WTC11 (cell line): ENCODE measurements at regions not wholly inside any gene's neighbourhood (a gene's known extent, or its start where the extent isn't known, plus 50 kb on each side); places are given as distances from the start of the nearest gene placed in this dataset.

Experiments used
- ATAC-seq: fragments of 200-7000 bp; cut with Tn5 transposase; 2 replicates; pipeline ENCODE4 v1.10.0; 2021; ENCODE audit warnings: mild to moderate bottlenecking, moderate library complexity
- CTCF ChIA-PET: fragments of 300-600 bp; sonication (Branson Sonifier 250); formaldehyde crosslinking; loops from one replicate; lab custom pipeline; 2021; ENCODE audit warnings: antibody characterized with exemption; lab: Charles Lee
- POLR2A ChIA-PET: fragments of 350-600 bp; sonication (Branson Sonifier 250); formaldehyde crosslinking; loops from one replicate; lab custom pipeline; 2021; ENCODE audit warnings: antibody characterized with exemption; lab: Charles Lee
- DNase-seq: peaks from one replicate; pipeline ENCODE4 v3.0.0; 2021; ENCODE audit warnings: low spot score
- H3K27ac Mint-ChIP-seq: 2 replicates; pipeline ENCODE4 v1.8.0; 2021; ENCODE audit warnings: mixed read lengths
- H3K27me3 Mint-ChIP-seq: 2 replicates; pipeline ENCODE4 v1.8.0; 2021; ENCODE audit warnings: low read depth, mild to moderate bottlenecking, moderate library complexity, mixed read lengths
- H3K36me3 Mint-ChIP-seq: 2 replicates; pipeline ENCODE4 v1.8.0; 2021; ENCODE audit warnings: mixed read lengths
- H3K4me1 Mint-ChIP-seq: 2 replicates; pipeline ENCODE4 v1.8.0; 2022; ENCODE audit warnings: mixed read lengths
- H3K4me3 Mint-ChIP-seq: 2 replicates; pipeline ENCODE4 v1.8.0; 2021; ENCODE audit warnings: mild to moderate bottlenecking, moderate library complexity, mixed read lengths
- H3K9me3 Mint-ChIP-seq: 2 replicates; pipeline ENCODE4 v1.8.0; 2021; ENCODE audit warnings: mixed read lengths
- ELF4 ChIP-seq: sonication (generic); formaldehyde crosslinking; IDR thresholded peaks from 2 replicates; pipeline ENCODE4 v1.8.1; 2022; ENCODE audit warnings: low read depth, mild to moderate bottlenecking, moderate library complexity, missing genetic modification reagents
- GABPB1 ChIP-seq: sonication (generic); formaldehyde crosslinking; IDR thresholded peaks from 2 replicates; pipeline ENCODE4 v1.8.1; 2023; ENCODE audit warnings: mild to moderate bottlenecking, missing genetic modification reagents
- TEAD1 ChIP-seq: sonication (generic); formaldehyde crosslinking; IDR thresholded peaks from 2 replicates; pipeline ENCODE4 v1.8.0; 2022; ENCODE audit warnings: mild to moderate bottlenecking, missing genetic modification reagents
- TEAD4 ChIP-seq: sonication (generic); formaldehyde crosslinking; IDR thresholded peaks from 2 replicates; pipeline ENCODE4 v1.8.0; 2022; ENCODE audit warnings: mild to moderate bottlenecking, missing genetic modification reagents
- ZNF232 ChIP-seq: sonication (generic); formaldehyde crosslinking; IDR thresholded peaks from 2 replicates; pipeline ENCODE4 v1.8.0; 2022; ENCODE audit warnings: mild to moderate bottlenecking, missing genetic modification reagents
- ZNF396 ChIP-seq: fragments of 250-450 bp; sonication (Bioruptor Pico); IDR thresholded peaks from 2 replicates; pipeline ENCODE4 v1.8.0; 2021; ENCODE audit warnings: mild to moderate bottlenecking, moderate library complexity, borderline replicate concordance
- TF ChIP-seq, protein P1 (sequence below): sonication (generic); formaldehyde crosslinking; IDR thresholded peaks from 2 replicates; pipeline ENCODE4 v1.8.0; 2023; ENCODE audit warnings: missing genetic modification reagents, mild to moderate bottlenecking, borderline replicate concordance
- TF ChIP-seq, protein P2 (sequence below): fragments of 250-450 bp; sonication (Bioruptor Pico); IDR thresholded peaks from 2 replicates; pipeline ENCODE4 v1.9.0; 2021; ENCODE audit warnings: mild to moderate bottlenecking
- TF ChIP-seq, protein P3 (sequence below): fragments of 250-450 bp; sonication (Bioruptor Pico); IDR thresholded peaks from 2 replicates; pipeline ENCODE4 v1.9.0; 2021; ENCODE audit warnings: mild to moderate bottlenecking, borderline replicate concordance
- TF ChIP-seq, protein P4 (sequence below): sonication (generic); formaldehyde crosslinking; IDR thresholded peaks from 2 replicates; pipeline ENCODE4 v1.8.0; 2023; ENCODE audit warnings: mild to moderate bottlenecking, missing genetic modification reagents
- TF ChIP-seq, protein P5 (sequence below): sonication (generic); formaldehyde crosslinking; IDR thresholded peaks from 2 replicates; pipeline ENCODE4 v1.8.0; 2022; ENCODE audit warnings: mild to moderate bottlenecking, missing genetic modification reagents
- TF ChIP-seq, protein P6 (sequence below): sonication (generic); formaldehyde crosslinking; IDR thresholded peaks from 2 replicates; pipeline ENCODE4 v1.8.1; 2023; ENCODE audit warnings: mild to moderate bottlenecking, moderate library complexity, missing genetic modification reagents
- TF ChIP-seq, protein P7 (sequence below): sonication (generic); formaldehyde crosslinking; IDR thresholded peaks from 2 replicates; pipeline ENCODE4 v1.8.1; 2023; ENCODE audit warnings: mild to moderate bottlenecking, missing genetic modification reagents

DNA sequence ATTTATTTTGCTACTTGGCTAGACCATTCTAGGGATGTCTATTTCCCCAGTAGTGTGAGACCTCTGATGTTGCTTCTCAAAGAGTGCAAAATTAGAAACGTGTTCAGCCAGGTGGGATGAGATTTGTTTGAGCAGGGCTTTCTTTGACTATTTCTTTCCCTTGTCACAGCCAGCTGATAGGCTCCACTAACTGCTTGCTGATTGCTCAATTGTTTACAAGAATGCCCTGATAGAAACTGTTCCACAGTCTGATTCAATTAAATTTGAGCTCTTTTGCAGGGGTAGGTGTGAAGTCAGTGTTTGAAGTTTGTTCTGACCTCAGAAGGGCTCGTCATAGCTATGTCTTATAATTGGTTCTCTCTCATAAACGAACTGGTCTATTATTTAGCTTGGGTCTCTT, 220.5 kb downstream of the FNDC1 start (continued):
- TF ChIP-seq, protein P1, sequence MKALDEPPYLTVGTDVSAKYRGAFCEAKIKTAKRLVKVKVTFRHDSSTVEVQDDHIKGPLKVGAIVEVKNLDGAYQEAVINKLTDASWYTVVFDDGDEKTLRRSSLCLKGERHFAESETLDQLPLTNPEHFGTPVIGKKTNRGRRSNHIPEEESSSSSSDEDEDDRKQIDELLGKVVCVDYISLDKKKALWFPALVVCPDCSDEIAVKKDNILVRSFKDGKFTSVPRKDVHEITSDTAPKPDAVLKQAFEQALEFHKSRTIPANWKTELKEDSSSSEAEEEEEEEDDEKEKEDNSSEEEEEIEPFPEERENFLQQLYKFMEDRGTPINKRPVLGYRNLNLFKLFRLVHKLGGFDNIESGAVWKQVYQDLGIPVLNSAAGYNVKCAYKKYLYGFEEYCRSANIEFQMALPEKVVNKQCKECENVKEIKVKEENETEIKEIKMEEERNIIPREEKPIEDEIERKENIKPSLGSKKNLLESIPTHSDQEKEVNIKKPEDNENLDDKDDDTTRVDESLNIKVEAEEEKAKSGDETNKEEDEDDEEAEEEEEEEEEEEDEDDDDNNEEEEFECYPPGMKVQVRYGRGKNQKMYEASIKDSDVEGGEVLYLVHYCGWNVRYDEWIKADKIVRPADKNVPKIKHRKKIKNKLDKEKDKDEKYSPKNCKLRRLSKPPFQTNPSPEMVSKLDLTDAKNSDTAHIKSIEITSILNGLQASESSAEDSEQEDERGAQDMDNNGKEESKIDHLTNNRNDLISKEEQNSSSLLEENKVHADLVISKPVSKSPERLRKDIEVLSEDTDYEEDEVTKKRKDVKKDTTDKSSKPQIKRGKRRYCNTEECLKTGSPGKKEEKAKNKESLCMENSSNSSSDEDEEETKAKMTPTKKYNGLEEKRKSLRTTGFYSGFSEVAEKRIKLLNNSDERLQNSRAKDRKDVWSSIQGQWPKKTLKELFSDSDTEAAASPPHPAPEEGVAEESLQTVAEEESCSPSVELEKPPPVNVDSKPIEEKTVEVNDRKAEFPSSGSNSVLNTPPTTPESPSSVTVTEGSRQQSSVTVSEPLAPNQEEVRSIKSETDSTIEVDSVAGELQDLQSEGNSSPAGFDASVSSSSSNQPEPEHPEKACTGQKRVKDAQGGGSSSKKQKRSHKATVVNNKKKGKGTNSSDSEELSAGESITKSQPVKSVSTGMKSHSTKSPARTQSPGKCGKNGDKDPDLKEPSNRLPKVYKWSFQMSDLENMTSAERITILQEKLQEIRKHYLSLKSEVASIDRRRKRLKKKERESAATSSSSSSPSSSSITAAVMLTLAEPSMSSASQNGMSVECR (CRISPR knock-in tag): no peak
- TF ChIP-seq TEAD1 (CRISPR knock-in tag) (no peak), GABPB1 (CRISPR knock-in tag) (no peak)
- TF ChIP-seq, all 79 proteins: peak for 0

DNA sequence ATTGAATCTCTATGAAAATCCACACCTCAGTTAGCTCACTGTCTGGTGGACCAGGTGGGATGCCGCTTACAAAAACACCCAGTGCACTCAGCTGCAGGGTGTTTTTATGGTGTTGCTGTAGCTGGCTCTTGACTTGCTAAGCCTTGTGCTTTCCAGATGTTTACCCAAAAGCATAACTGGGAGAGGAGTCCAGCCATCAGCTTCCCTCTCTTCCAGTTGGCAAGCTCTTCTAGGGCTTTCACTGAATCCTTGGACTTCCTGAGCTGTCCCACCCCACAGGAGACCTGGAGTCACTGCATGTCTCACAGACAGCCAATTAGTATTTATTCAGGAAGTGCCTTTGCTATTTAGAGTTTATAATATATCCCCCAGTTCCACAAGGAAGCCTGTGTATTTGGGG, 210.9 kb downstream of the FNDC1 start:
- H3K4me1 Mint-ChIP-seq: no peaks in the 10 kb centered on the region
- POLR2A ChIA-PET: no interaction called here
- no peaks in the 10 kb centered on the region for H3K36me3 Mint-ChIP-seq
- no peak for DNase-seq
- H3K4me3 Mint-ChIP-seq: no peak overlapping the region
- ATAC-seq: no peak
- no peaks in the 10 kb centered on the region; the same call in 1 of the 2 replicates for H3K27me3 Mint-ChIP-seq
- H3K27ac Mint-ChIP-seq: no peak overlapping the region
- H3K9me3 Mint-ChIP-seq: peaks cover 9% of the 10 kb centered on the region
- TF ChIP-seq, protein P2, sequence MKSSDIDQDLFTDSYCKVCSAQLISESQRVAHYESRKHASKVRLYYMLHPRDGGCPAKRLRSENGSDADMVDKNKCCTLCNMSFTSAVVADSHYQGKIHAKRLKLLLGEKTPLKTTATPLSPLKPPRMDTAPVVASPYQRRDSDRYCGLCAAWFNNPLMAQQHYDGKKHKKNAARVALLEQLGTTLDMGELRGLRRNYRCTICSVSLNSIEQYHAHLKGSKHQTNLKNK (CRISPR knock-in tag): no peak
- TF ChIP-seq ZNF396 (CRISPR knock-in tag) (no peak), ZNF232 (CRISPR knock-in tag) (no peak), TEAD4 (CRISPR knock-in tag) (no peak), TEAD1 (CRISPR knock-in tag) (no peak), ELF4 (CRISPR knock-in tag) (no peak)
- TF ChIP-seq, protein P3, sequence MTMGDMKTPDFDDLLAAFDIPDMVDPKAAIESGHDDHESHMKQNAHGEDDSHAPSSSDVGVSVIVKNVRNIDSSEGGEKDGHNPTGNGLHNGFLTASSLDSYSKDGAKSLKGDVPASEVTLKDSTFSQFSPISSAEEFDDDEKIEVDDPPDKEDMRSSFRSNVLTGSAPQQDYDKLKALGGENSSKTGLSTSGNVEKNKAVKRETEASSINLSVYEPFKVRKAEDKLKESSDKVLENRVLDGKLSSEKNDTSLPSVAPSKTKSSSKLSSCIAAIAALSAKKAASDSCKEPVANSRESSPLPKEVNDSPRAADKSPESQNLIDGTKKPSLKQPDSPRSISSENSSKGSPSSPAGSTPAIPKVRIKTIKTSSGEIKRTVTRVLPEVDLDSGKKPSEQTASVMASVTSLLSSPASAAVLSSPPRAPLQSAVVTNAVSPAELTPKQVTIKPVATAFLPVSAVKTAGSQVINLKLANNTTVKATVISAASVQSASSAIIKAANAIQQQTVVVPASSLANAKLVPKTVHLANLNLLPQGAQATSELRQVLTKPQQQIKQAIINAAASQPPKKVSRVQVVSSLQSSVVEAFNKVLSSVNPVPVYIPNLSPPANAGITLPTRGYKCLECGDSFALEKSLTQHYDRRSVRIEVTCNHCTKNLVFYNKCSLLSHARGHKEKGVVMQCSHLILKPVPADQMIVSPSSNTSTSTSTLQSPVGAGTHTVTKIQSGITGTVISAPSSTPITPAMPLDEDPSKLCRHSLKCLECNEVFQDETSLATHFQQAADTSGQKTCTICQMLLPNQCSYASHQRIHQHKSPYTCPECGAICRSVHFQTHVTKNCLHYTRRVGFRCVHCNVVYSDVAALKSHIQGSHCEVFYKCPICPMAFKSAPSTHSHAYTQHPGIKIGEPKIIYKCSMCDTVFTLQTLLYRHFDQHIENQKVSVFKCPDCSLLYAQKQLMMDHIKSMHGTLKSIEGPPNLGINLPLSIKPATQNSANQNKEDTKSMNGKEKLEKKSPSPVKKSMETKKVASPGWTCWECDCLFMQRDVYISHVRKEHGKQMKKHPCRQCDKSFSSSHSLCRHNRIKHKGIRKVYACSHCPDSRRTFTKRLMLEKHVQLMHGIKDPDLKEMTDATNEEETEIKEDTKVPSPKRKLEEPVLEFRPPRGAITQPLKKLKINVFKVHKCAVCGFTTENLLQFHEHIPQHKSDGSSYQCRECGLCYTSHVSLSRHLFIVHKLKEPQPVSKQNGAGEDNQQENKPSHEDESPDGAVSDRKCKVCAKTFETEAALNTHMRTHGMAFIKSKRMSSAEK (CRISPR knock-in tag): no peak
- TF ChIP-seq, protein P4, sequence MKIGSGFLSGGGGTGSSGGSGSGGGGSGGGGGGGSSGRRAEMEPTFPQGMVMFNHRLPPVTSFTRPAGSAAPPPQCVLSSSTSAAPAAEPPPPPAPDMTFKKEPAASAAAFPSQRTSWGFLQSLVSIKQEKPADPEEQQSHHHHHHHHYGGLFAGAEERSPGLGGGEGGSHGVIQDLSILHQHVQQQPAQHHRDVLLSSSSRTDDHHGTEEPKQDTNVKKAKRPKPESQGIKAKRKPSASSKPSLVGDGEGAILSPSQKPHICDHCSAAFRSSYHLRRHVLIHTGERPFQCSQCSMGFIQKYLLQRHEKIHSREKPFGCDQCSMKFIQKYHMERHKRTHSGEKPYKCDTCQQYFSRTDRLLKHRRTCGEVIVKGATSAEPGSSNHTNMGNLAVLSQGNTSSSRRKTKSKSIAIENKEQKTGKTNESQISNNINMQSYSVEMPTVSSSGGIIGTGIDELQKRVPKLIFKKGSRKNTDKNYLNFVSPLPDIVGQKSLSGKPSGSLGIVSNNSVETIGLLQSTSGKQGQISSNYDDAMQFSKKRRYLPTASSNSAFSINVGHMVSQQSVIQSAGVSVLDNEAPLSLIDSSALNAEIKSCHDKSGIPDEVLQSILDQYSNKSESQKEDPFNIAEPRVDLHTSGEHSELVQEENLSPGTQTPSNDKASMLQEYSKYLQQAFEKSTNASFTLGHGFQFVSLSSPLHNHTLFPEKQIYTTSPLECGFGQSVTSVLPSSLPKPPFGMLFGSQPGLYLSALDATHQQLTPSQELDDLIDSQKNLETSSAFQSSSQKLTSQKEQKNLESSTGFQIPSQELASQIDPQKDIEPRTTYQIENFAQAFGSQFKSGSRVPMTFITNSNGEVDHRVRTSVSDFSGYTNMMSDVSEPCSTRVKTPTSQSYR (CRISPR knock-in tag): no peak
- TF ChIP-seq, protein P5, sequence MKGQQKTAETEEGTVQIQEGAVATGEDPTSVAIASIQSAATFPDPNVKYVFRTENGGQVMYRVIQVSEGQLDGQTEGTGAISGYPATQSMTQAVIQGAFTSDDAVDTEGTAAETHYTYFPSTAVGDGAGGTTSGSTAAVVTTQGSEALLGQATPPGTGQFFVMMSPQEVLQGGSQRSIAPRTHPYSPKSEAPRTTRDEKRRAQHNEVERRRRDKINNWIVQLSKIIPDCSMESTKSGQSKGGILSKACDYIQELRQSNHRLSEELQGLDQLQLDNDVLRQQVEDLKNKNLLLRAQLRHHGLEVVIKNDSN: no peak
- TF ChIP-seq, protein P6, sequence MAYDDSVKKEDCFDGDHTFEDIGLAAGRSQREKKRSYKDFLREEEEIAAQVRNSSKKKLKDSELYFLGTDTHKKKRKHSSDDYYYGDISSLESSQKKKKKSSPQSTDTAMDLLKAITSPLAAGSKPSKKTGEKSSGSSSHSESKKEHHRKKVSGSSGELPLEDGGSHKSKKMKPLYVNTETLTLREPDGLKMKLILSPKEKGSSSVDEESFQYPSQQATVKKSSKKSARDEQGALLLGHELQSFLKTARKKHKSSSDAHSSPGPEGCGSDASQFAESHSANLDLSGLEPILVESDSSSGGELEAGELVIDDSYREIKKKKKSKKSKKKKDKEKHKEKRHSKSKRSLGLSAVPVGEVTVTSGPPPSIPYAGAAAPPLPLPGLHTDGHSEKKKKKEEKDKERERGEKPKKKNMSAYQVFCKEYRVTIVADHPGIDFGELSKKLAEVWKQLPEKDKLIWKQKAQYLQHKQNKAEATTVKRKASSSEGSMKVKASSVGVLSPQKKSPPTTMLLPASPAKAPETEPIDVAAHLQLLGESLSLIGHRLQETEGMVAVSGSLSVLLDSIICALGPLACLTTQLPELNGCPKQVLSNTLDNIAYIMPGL (CRISPR knock-in tag): no peak
- TF ChIP-seq, protein P7, sequence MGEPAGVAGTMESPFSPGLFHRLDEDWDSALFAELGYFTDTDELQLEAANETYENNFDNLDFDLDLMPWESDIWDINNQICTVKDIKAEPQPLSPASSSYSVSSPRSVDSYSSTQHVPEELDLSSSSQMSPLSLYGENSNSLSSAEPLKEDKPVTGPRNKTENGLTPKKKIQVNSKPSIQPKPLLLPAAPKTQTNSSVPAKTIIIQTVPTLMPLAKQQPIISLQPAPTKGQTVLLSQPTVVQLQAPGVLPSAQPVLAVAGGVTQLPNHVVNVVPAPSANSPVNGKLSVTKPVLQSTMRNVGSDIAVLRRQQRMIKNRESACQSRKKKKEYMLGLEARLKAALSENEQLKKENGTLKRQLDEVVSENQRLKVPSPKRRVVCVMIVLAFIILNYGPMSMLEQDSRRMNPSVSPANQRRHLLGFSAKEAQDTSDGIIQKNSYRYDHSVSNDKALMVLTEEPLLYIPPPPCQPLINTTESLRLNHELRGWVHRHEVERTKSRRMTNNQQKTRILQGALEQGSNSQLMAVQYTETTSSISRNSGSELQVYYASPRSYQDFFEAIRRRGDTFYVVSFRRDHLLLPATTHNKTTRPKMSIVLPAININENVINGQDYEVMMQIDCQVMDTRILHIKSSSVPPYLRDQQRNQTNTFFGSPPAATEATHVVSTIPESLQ (CRISPR knock-in tag): no peak
- CTCF ChIA-PET: no interaction called here
